ENCODE measurements at regions not wholly inside any gene's neighbourhood (a gene's known extent, or its start where the extent isn't known, plus 50 kb on each side); places are given as distances from the start of the nearest gene placed in this dataset.

DNA sequence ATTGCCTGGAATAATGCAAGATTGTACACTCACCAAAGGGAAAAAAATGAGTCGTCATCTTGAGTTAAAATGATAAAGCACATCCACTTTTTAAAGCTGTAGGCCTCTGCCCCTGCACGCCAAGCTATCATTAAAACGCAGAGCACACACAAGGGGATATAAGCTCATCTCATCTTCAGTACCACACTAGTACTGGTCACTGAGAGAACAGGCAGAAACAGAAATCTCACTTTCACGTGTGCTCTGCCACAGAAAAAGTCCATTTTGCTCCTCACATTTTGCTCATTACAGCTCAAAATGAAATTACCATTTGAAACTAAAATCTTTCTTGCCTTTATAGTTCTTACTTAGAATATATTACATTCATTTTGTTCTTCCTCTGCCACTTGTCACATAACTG is 99.2 kb upstream of the SLC30A5 start:
- TF ChIP-seq POLR2A (IDR thresholded peaks at IDR 0.05; ENCODE audit: low read length) (no peak), GATA1 (IDR thresholded peaks at IDR 0.05; ENCODE audit: low read depth, low read length) (no peak)
